HEK293 (cell line): ENCODE measurements at regions not wholly inside any gene's neighbourhood (a gene's known extent, or its start where the extent isn't known, plus 50 kb on each side); places are given as distances from the start of the nearest gene placed in this dataset.

Source experiments
- AEBP2 ChIP-seq: fragments of 450-650 bp; formaldehyde crosslinking; IDR thresholded peaks from 2 replicates; pipeline ENCODE4 v1.5.1; 2016; ENCODE audit warnings: missing biosample characterization, missing genetic modification characterization, borderline replicate concordance
- CTCF ChIP-seq: fragments of 450-650 bp; formaldehyde crosslinking; IDR thresholded peaks from 2 replicates; pipeline ENCODE4 v1.5.1; 2016; ENCODE audit warnings: missing biosample characterization, missing genetic modification characterization
- PRDM1 ChIP-seq: fragments of 450-650 bp; formaldehyde crosslinking; IDR thresholded peaks from 2 replicates; pipeline ENCODE4; 2016; ENCODE audit warnings: missing biosample characterization, missing genetic modification characterization

DNA sequence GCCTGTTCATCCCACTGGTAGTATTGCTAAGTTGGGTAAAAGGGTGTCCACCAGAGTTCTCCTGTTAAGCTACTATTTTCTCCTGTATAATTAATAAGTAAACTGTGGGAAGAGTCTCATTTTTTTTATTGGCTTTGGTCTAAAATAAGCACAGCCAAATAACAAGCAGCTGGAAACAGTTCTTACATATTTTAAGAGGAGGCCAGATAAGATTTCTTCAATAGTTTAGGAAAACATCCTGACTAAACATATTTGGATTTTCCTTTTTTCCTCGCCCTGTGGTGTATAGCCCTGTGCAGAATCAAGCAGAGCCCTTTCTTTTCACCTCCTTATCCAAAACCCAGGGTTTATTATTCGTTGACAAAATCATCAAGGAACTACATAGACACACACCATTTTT lies 122.2 kb upstream of the ZNF608 start:
- TF ChIP-seq AEBP2 (tag by site-specific recombination) = no peak
- no peak for TF ChIP-seq CTCF (tag by site-specific recombination)
- TF ChIP-seq PRDM1 = no peak
